ENCODE measurements at regions not wholly inside any gene's neighbourhood (a gene's known extent, or its start where the extent isn't known, plus 50 kb on each side); places are given as distances from the start of the nearest gene placed in this dataset.
"Not testable (repeated sequence)": the region's sequence is repeated elsewhere in the genome, so short reads cannot be mapped to it uniquely, and the experiment has no call there.

DNA sequence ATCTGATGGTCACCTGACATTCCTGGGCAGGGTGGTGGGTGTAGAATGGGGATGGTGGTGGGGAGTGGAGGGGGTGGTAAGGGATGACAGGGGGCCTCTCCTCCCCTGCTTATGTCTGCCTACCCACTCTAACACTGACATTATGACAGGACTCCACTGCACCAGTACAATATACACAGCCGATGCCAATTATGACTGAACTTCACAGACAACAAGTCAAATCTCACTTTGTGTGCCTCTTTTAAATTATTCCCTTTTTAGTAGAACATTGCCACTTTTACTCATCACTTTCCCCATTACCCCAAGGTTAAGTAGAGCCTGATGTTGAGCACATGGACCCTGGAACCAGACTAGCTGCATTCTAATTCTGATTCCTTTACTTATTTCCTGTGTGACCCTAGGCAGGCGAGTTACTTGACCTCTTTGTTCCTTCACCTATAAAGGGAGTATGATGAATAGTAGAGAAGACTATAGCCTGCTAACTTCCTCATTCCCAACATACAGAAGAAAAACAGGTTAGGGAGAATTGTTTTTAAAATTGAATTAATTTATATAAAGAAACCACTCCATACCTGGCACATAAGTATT, 464.7 kb downstream of the DMRT2 start:
- no peak overlapping the region for H3K4me3 ChIP-seq (ENCODE audit: low read depth, low read length)
- no peak for DNase-seq (ENCODE audit: low read depth)

DNA sequence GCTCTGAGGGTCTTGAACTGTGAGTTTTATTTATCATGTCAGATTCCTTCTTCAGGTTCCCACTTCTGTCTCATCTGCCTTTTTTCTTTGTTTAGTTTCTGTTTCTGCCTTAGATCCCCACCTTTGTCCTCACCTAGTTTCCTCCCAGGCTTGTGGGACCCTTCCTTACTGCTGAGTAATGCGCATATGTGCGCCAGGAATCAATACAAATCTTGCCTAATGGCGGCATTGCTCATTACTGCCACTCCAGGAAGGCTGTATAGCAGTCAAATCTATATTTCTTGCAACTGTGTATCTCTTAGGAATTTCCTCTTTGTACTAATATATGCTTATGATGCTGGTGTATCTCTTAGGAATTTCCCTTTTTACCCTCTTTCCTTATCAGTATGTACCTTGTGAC, 465.4 kb downstream of the DMRT2 start:
- no peak for DNase-seq (ENCODE audit: low read depth)
- no peak overlapping the region for H3K4me3 ChIP-seq (ENCODE audit: low read depth, low read length)

DNA sequence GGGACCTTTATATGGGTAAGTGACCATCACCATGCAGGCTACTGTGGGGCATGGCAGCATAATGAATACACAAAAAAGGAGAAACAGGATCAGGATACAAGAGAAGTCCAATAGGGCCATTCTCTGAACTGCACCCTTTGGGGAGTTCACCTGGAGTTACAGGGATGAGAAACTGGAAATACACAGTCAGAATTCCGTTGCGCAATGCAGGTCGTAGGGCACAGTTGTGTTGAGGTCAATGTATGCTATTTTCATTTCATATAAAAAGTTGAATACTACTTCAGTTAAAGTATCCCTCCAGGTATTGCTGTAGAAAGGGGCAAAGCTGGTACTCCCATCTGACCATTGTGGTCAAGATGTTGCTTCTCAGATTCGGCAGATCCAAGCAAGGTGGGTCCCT, 471.4 kb downstream of the DMRT2 start:
- no peak overlapping the region for H3K4me3 ChIP-seq (ENCODE audit: low read depth, low read length)
- DNase-seq (ENCODE audit: low read depth), result no peak

DNA sequence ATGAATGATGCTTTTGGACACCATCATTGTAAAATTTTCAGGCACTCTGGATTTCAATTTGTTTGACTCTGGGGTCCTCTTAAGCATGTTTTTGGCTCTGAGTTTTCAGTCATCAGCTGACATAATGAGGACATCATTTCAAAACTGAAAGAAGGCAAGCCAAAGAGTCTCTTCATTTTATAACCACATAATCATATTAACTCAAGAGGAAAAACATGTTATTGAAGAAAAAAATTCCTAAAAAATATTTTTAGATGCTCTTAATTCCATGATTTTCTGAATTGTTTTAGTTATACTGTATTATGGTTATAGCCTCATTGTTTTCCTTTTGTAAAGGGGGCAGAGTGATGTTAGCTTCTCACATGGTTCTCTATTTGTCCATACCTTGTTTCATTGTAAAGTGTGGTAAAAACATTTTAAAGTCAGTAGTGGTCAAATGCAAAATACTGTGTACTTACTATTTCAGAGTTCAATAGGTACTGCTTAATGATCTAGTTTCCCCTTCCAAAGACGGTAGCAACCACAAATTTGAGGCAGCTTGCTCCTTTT, 472.1 kb downstream of the DMRT2 start:
- no peak overlapping the region for H3K4me3 ChIP-seq (ENCODE audit: low read depth, low read length)
- DNase-seq (ENCODE audit: low read depth), result no peak

DNA sequence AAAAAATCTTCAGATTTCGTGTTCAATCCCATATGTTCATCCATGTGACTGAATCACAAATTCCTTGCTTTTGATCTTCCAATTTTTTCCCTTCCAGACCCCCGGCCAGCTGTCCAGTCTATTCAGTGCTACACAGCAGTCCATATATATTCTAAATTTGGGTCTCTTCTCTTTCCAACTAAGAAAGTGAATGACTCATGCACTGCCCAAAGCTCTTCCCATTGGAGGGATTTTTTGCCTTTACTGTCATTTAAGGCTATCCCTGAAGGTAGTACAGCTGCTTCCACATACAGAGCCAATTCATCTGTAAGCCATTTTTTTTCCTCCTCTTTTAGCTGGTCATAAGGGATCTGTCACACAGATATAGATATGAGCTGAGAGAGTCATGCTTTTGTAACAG, 478.3 kb downstream of the DMRT2 start:
- no peak overlapping the region for H3K4me3 ChIP-seq (ENCODE audit: low read depth, low read length)
- no peak for DNase-seq (ENCODE audit: low read depth)

DNA sequence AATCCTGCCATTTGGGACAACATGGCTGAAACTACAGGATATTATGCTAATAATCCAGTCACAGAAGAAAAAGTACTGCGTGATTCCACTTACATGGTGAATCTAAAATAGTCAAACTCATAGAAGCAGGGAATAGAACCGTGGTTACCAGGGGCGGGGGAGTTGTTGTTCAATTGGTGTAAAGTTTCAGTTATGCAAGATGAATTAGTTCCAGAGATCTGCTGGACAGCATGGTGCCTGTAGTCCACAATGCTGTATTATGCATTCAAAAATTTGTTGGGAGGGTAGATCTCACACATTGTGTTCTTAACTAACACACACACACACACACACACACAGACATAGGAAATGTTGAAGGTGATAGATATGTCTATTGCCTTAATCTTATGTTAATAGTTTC, 480.5 kb downstream of the DMRT2 start:
- no peak for DNase-seq (ENCODE audit: low read depth)
- no peak overlapping the region for H3K4me3 ChIP-seq (ENCODE audit: low read depth, low read length)

DNA sequence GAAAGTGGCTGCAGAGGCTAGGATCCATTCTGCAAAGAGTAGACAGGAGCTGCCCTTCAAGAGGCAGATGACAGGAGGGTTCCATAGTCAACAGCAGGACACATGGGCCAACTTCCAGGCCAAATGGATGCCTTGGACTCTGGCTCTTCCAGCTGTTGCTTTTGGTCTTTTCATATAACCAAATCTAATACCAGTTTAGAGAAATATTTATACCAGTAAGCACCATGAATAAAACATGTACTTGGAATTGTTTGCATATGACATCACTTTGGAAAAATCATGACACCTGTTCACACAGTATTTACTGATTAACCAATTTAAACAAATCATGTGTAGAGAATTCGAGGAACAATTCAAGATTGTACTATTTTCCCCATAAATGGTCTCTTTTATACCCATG, 481.3 kb downstream of the DMRT2 start:
- DNase-seq (ENCODE audit: low read depth), result no peak
- H3K4me3 ChIP-seq (ENCODE audit: low read depth, low read length), result no peak overlapping the region

DNA sequence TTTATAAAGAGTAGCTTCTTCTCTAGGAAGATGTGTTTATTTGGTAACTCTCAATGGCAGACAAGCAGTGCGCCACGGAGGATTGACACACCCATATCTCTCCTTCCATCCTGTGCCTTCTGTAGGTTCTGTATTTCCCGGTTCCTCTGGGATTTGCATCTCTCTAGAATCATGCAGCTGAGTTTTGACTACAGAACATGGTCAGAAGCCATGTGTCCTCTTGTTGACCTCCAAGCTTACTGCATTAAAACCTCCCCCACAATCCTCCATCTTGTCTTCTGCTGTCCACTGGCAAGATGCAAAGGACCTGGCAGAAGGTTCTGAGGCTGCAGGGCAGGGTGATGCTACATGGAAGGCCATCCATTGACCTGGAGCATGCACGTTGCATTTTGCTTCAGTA, 482.0 kb downstream of the DMRT2 start:
- no peak for DNase-seq (ENCODE audit: low read depth)
- H3K4me3 ChIP-seq (ENCODE audit: low read depth, low read length), result no peak overlapping the region

DNA sequence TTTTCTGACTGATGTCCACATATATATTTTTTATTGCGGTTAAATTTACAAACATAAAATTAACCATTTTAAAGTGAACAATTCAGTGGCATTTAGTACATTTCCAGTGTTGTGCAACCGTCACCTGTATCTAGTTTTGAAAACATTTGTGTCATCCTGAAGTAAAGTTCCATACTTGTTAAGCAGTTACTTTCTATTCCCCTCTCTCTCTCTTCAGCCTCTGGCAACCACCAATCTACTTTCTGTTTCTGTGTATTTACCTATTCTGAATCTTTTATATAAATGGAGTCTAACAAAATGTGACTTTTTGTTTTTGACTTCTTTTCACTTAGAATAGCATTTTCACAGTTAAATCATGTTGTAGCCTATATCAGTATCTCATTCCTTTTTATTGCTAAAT, 480.1 kb upstream of the SMARCA2 start:
- no peak for DNase-seq (ENCODE audit: low read depth)

DNA sequence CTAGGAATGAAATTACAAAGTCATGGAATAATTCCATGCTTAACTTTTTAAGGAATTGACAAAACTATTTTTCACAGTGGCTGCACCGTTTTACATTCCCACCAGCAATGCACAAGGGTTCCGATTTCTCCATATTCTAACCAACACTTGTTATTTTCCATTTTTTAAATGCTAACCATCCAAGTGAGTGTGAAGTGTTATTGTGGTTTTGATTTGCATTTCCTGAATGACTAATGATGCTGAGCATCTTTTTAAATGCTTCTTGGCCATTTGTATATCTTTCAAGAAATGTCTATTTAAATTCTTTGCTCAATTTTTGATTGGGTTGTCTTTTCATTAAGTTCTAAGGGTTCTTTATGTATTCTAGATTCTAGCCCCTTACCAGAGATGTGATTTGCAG, 479.5 kb upstream of the SMARCA2 start:
- DNase-seq (ENCODE audit: low read depth), result no peak
- no peak overlapping the region for H3K4me3 ChIP-seq (ENCODE audit: low read depth, low read length)

More for the DNA sequence above, 480.1 kb upstream of the SMARCA2 start:
- no peak overlapping the region for H3K4me3 ChIP-seq (ENCODE audit: low read depth, low read length)

DNA sequence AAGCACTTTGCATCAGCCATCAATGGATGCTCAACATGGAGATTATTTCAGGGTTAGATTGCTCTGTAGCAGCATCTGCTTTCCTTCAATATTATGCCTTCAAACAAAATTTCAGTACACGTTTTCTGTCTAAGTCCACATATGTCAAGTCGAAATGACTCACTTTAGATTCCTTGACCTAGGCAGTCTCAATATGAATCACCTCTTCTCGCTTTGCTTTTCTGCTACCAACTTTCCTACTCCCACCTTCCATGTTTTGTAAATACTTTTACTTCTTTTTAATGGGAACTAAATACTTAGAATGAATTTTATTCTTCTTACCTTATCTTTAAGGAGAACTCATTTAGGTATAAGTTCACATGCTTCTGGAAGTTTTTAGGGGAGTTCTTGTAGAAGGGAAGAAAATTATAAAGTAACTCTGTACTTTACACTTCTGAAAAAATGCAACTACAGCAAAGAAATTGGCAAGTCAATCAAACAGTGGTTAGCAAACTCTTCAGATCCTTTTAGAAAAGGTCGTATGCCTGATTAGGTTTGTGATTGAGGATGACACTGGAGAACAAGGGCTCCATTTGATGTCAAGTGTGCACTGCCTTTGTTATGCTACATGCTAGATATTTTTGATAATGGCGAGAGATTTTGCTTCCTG, 478.5 kb upstream of the SMARCA2 start:
- H3K4me3 ChIP-seq (ENCODE audit: low read depth, low read length), result no peak overlapping the region
- no peak for DNase-seq (ENCODE audit: low read depth)

DNA sequence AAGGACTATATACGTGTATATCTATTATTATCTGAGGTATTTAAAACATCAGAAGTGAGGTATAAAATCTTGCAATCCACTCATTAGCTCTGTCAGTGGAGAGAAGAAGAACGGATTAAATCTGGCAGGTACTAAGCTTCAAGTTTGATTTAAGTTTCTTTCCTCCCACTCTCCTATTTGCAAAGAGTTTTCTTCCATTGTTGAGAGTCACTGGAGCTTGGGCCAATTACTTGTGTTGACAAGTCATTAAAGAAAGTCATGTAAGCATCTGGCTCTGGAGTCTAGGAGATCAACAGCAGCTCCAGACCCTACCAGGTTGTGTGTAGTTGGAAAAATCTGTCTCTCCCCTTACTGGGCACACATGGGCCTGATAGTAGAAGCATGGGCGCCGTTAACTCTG, 476.8 kb upstream of the SMARCA2 start:
- DNase-seq (ENCODE audit: low read depth), result no peak
- H3K4me3 ChIP-seq (ENCODE audit: low read depth, low read length), result no peak overlapping the region

DNA sequence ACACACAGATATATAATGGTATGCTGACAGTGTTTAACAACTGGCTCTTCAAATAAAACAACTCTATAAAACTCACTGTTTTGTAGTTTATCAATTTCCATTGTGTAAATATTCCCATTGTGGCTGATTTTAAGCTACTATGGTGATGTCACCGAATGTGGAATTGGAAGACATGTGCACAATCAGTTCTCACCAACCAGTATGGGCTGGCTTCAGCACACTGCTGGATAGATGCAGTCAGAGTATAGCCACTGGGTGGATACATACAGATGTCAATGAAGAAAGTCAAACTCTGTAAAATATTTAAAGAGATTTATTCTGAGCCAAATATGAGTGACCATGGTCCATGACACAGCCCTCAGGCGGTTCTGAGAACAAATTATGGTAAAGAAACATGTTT, 475.9 kb upstream of the SMARCA2 start:
- H3K4me3 ChIP-seq (ENCODE audit: low read depth, low read length), result no peak overlapping the region
- no peak for DNase-seq (ENCODE audit: low read depth)

DNA sequence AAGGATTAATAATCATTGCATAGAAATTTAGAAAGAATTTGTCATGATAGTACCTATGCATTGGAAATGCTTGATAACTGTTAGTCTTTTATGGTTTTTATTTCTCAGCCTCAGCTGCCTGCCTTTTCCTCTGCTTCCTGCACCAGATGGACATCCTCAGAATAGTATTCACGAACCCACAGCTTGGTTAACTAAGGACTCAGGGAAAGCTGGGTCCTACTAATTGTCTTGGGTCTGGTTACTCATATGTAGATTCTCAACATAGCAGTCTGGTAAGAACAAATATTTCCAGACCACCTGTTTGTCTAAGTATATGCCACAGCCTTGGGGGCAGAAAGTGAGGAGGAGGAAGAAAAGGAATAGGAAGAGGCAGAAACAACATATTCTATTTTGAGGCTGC, 464.5 kb upstream of the SMARCA2 start:
- no peak for DNase-seq (ENCODE audit: low read depth)
- no peak overlapping the region for H3K4me3 ChIP-seq (ENCODE audit: low read depth, low read length)

DNA sequence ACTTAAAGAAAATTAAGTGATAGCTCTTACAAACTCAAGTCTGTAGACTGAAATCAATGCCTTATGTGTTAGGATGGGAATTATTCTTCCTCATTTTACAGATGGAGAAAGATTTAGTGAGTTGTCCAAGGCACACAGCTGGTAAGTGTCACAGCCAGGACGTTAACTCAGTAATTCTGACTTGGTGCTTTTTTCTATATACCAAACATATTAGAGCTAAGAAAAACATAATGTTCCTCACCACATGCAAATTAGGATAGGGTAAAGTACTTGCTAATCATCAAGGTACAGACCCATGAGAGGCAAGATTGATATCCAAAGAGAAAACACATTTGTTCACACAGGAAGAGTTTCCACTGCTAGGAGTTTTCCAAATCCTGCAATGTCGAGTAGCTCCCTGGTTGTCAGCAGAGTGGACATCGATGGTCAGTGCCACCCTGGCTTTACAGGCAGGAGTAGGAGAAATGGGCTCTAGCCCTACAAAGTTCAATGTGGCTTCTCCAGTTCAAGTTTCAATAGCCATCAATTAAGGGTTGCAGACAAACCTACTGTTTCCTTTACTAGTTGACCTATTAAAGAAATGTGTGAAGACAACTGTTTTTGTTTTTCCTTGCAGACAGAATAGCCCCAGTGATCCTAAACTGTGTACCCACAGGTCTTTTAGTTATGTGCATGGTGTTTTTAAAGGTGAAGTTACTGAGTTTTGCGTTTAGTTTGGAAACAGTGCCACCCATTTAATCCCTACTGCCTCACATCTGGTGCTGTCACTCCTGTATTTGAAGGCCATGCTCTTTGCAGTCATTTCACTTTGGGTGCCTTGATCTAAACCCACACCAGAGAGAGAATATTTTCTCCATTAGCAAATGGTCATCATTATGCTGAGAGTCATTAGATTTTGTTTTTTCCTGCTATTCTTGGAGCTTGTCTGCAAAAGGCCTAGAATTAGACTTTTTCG, 460.8 kb upstream of the SMARCA2 start:
- no peak overlapping the region for H3K4me3 ChIP-seq (ENCODE audit: low read depth, low read length)
- no peak for DNase-seq (ENCODE audit: low read depth)

DNA sequence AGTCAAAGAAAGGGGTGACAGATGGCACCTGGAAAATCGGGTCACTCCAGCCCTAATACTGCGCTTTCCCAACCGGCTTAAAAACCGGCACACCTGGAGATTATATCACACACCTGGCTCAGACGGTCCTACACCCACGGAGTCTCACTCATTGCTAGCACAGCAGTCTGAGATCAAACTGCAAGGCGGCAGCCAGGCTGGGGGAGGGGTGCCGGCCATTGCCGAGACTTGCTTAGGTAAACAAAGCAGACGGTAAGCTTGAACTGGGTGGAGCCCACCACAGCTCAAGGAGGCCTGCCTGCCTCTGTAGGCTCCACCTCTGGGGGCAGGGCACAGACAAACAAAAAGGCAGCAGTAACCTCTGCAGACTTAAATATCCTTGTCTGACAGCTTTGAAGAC, 456.5 kb upstream of the SMARCA2 start:
- not testable (repeated sequence) for DNase-seq (ENCODE audit: low read depth)

DNA sequence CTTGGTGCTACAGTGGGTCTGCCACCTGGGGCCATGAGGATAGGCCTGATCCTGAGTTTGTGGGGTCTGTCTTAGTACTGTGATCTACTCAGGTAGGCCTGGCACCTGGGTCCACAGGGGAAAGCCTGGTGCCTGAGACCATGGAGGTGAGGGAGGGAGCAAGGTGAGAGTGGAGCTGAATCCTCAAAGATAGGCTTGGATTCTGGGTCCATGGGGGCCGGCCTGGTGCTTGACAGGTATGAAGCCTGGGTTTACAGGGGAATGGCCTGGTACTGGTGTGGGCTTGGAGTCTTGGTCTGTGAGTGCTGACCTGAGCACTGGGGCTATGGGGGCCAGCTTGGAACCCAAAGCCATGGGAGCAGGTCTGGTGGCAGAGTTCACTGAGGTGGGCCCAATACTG, 439.2 kb upstream of the SMARCA2 start:
- H3K4me3 ChIP-seq (ENCODE audit: low read depth, low read length), result no peak overlapping the region
- DNase-seq (ENCODE audit: low read depth), result no peak

More for the DNA sequence above, 456.5 kb upstream of the SMARCA2 start:
- not testable (repeated sequence) for H3K4me3 ChIP-seq (ENCODE audit: low read depth, low read length)

DNA sequence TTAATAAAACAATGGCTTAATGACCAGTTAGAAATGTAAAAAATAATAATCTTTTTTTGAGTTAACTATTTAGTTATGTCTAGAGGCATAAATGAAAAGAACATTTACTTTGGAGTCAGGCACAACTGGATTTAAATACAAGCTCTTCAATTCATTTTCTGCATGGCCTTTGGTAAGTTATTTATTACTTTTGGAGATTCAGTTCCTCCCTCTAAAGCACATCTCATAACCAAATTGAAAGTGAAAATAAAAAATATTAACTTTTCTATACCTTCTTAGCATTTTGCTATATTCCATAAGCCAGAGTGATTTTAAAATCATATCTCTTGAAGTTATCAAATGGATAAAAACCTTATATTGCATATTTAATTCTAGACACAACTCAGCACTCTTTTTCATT, 434.9 kb upstream of the SMARCA2 start:
- no peak for DNase-seq (ENCODE audit: low read depth)
- no peak overlapping the region for H3K4me3 ChIP-seq (ENCODE audit: low read depth, low read length)

DNA sequence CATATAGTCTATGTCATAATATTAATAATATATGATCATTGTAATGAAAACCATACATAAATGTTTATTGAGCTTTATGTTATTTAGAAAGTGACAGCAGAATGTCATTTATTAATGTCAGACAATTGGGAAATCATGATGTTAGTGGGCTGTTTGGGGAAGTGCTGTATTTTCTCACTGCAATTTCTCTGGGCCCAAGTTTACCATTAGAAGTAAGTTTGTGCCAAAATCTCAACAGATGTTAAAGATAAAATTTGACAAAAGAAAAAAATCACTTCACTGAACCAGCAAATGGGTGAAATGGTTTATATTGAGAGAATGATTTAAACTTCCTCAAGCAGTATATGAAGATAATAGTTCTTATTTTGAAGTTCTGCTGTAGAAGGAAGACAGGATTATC, 433.2 kb upstream of the SMARCA2 start:
- H3K4me3 ChIP-seq (ENCODE audit: low read depth, low read length), result no peak overlapping the region
- DNase-seq (ENCODE audit: low read depth), result no peak

DNA sequence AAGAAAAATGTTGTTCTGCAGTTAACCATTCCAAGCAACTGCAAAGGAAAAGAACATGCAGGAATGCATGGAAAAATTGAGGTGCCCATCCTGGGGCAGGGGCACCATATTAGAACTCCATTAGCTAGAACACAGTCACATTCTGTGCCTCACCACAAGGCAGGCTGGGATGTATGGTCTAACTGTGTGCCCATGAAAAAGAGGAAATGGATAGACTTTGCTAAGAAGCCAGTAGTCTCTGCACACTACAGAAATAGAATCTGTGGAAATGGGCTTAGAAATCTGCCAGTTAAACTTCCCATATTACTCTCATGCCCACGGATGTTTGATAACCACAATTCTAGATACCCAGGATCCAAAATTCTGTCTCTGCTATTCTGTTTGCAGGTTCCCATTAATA, 423.8 kb upstream of the SMARCA2 start:
- no peak overlapping the region for H3K4me3 ChIP-seq (ENCODE audit: low read depth, low read length)
- no peak for DNase-seq (ENCODE audit: low read depth)

Data from skeletal muscle cell (primary cell).